IMR-90 (cell line): ENCODE measurements at regions not wholly inside any gene's neighbourhood (a gene's known extent, or its start where the extent isn't known, plus 50 kb on each side); places are given as distances from the start of the nearest gene placed in this dataset.

ENCODE experiments used
- CEBPB ChIP-seq: IDR thresholded peaks from 2 replicates; pipeline ENCODE4 v1.6.1; 2012; ENCODE audit warnings: low read depth, low read length, improper control_type of control experiment
- MAZ ChIP-seq: IDR thresholded peaks from 2 replicates; pipeline ENCODE4 v1.6.1; 2012; ENCODE audit warnings: low read depth, mild to moderate bottlenecking, low read length, improper control_type of control experiment, moderate library complexity, borderline replicate concordance
- NFE2L2 ChIP-seq: fragments of 150-350 bp; IDR thresholded peaks from 2 replicates; pipeline ENCODE4 v1.6.1; 2016; ENCODE audit warnings: low read depth, mild to moderate bottlenecking, low read length
- POLR2A ChIP-seq: IDR thresholded peaks from 2 replicates; pipeline ENCODE4 v1.6.1; 2012; ENCODE audit warnings: mild to moderate bottlenecking, low read depth, low read length
- RCOR1 ChIP-seq: IDR thresholded peaks from 2 replicates; pipeline ENCODE4 v1.6.1; 2012; ENCODE audit warnings: mild to moderate bottlenecking, low read length, improper control_type of control experiment; ENCODE audit not compliant: insufficient replicate concordance
- TF ChIP-seq, protein P1 (sequence below): conservative IDR thresholded peaks from 2 replicates; pipeline ENCODE4 v1.5.1; 2012; ENCODE audit warnings: mild to moderate bottlenecking, low read depth, low read length, improper control_type of control experiment
- TF ChIP-seq, protein P2 (sequence below): fragments of 150-350 bp; IDR thresholded peaks from 2 replicates; pipeline ENCODE4 v1.6.1; 2017; ENCODE audit warnings: mild to moderate bottlenecking, antibody characterized with exemption, low read length, low read depth

DNA sequence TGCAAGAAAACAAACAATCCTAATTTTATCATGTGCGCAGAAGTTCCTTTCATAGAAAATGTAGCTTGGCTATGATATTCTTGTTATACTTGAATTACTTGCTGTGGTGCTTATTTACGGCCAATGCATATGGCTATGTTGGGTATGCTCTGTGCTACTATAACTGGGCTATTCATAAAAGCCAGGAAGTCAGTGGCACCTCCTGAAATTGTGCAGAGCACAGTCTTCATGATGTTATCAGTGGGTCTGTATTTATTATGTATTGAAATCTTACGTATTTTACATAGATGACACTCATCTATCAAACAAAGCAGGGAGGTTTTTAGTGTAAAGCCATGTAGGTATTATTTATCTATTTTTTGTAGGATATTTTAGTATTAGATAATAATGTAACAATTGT is 196.5 kb upstream of the NAALADL2 start:
- TF ChIP-seq, protein P1, sequence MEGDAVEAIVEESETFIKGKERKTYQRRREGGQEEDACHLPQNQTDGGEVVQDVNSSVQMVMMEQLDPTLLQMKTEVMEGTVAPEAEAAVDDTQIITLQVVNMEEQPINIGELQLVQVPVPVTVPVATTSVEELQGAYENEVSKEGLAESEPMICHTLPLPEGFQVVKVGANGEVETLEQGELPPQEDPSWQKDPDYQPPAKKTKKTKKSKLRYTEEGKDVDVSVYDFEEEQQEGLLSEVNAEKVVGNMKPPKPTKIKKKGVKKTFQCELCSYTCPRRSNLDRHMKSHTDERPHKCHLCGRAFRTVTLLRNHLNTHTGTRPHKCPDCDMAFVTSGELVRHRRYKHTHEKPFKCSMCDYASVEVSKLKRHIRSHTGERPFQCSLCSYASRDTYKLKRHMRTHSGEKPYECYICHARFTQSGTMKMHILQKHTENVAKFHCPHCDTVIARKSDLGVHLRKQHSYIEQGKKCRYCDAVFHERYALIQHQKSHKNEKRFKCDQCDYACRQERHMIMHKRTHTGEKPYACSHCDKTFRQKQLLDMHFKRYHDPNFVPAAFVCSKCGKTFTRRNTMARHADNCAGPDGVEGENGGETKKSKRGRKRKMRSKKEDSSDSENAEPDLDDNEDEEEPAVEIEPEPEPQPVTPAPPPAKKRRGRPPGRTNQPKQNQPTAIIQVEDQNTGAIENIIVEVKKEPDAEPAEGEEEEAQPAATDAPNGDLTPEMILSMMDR: no peak
- no peak for TF ChIP-seq POLR2A
- TF ChIP-seq, protein P2, sequence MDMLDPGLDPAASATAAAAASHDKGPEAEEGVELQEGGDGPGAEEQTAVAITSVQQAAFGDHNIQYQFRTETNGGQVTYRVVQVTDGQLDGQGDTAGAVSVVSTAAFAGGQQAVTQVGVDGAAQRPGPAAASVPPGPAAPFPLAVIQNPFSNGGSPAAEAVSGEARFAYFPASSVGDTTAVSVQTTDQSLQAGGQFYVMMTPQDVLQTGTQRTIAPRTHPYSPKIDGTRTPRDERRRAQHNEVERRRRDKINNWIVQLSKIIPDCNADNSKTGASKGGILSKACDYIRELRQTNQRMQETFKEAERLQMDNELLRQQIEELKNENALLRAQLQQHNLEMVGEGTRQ: no peak
- no peak for TF ChIP-seq MAZ
- TF ChIP-seq CEBPB: no peak
- no peak for TF ChIP-seq NFE2L2
- TF ChIP-seq RCOR1: no peak
